ENCODE measurements at regions not wholly inside any gene's neighbourhood (a gene's known extent, or its start where the extent isn't known, plus 50 kb on each side); places are given as distances from the start of the nearest gene placed in this dataset.
"Not testable (repeated sequence)": the region's sequence is repeated elsewhere in the genome, so short reads cannot be mapped to it uniquely, and the experiment has no call there.

GRCh38 chr1:194809215-194809614 lies 1622.8 kb upstream of the B3GALT2 start:
- no peak overlapping the region for H3K27ac Mint-ChIP-seq
- ChIA-PET POLR2A (no interaction called here), CTCF (no interaction called here)
- H3K9me3 Mint-ChIP-seq (ENCODE audit: insufficient read depth), result no peaks in the 10 kb centered on the region
- DNase-seq (no peak), ATAC-seq (no peak)
- no peaks in the 10 kb centered on the region for H3K4me1 Mint-ChIP-seq (ENCODE audit: low read depth)
- no peaks in the 10 kb centered on the region for H3K36me3 Mint-ChIP-seq (ENCODE audit: low read depth)
- H3K27me3 Mint-ChIP-seq (ENCODE audit: low read depth), result no peaks in the 10 kb centered on the region
- H3K4me3 Mint-ChIP-seq, result no peak overlapping the region

GRCh38 chr1:194807530-194808220 lies 1621.3 kb upstream of the B3GALT2 start:
- Mint-ChIP-seq H3K27ac (no peak overlapping the region), H3K9me3 (ENCODE audit: insufficient read depth) (no peaks in the 10 kb centered on the region), H3K27me3 (ENCODE audit: low read depth) (no peaks in the 10 kb centered on the region)

GRCh38 chr1:194802572-194802971 lies 1616.2 kb upstream of the B3GALT2 start:
- CTCF ChIA-PET, result no interaction called here
- H3K27me3 Mint-ChIP-seq (ENCODE audit: low read depth), result no peaks in the 10 kb centered on the region
- POLR2A ChIA-PET, result no interaction called here
- no peak overlapping the region for H3K27ac Mint-ChIP-seq
- no peaks in the 10 kb centered on the region for H3K36me3 Mint-ChIP-seq (ENCODE audit: low read depth)
- H3K4me3 Mint-ChIP-seq, result no peak overlapping the region
- no peaks in the 10 kb centered on the region for H3K4me1 Mint-ChIP-seq (ENCODE audit: low read depth)
- ATAC-seq (no peak), DNase-seq (no peak)
- H3K9me3 Mint-ChIP-seq (ENCODE audit: insufficient read depth), result no peaks in the 10 kb centered on the region

More at GRCh38 chr1:194807530-194808220, 1621.3 kb upstream of the B3GALT2 start:
- ATAC-seq (no peak), DNase-seq (no peak)
- H3K4me3 Mint-ChIP-seq, result no peak overlapping the region
- ChIA-PET POLR2A (no interaction called here), CTCF (no interaction called here)
- H3K4me1 Mint-ChIP-seq (ENCODE audit: low read depth), result no peaks in the 10 kb centered on the region
- H3K36me3 Mint-ChIP-seq (ENCODE audit: low read depth), result no peaks in the 10 kb centered on the region

GRCh38 chr1:194795917-194796593 lies 1609.6 kb upstream of the B3GALT2 start:
- ATAC-seq, result no peak
- ChIA-PET POLR2A (no interaction called here), CTCF (no interaction called here)
- Mint-ChIP-seq H3K4me1 (ENCODE audit: low read depth) (no peaks in the 10 kb centered on the region), H3K27ac (no peak overlapping the region), H3K36me3 (ENCODE audit: low read depth) (no peaks in the 10 kb centered on the region), H3K9me3 (ENCODE audit: insufficient read depth) (no peaks in the 10 kb centered on the region), H3K4me3 (no peak overlapping the region), H3K27me3 (ENCODE audit: low read depth) (no peaks in the 10 kb centered on the region)
- DNase-seq, result no peak

- Mint-ChIP-seq H3K27me3 (ENCODE audit: low read depth) (no peaks in the 10 kb centered on the region), H3K4me3 (no peak overlapping the region), H3K27ac (no peak overlapping the region), H3K4me1 (ENCODE audit: low read depth) (no peaks in the 10 kb centered on the region), H3K9me3 (ENCODE audit: insufficient read depth) (no peaks in the 10 kb centered on the region), H3K36me3 (ENCODE audit: low read depth) (no peaks in the 10 kb centered on the region)
- ChIA-PET CTCF (no interaction called here), POLR2A (no interaction called here)
- DNase-seq, result no peak
- ATAC-seq, result no peak
Observed at GRCh38 chr1:194787001-194787400, 1600.6 kb upstream of the B3GALT2 start.

- Mint-ChIP-seq H3K36me3 (ENCODE audit: low read depth) (no peaks in the 10 kb centered on the region), H3K27me3 (ENCODE audit: low read depth) (no peaks in the 10 kb centered on the region), H3K4me3 (no peak overlapping the region), H3K9me3 (ENCODE audit: insufficient read depth) (no peaks in the 10 kb centered on the region), H3K27ac (no peak overlapping the region), H3K4me1 (ENCODE audit: low read depth) (no peaks in the 10 kb centered on the region)
- ATAC-seq, result no peak
- ChIA-PET CTCF (no interaction called here), POLR2A (no interaction called here)
- DNase-seq, result no peak
Observed at GRCh38 chr1:194786027-194786426, 1599.6 kb upstream of the B3GALT2 start.

GRCh38 chr1:194776657-194777056 lies 1590.2 kb upstream of the B3GALT2 start:
- Mint-ChIP-seq H3K27ac (no peak overlapping the region), H3K4me3 (no peak overlapping the region), H3K27me3 (ENCODE audit: low read depth) (no peaks in the 10 kb centered on the region), H3K36me3 (ENCODE audit: low read depth) (no peaks in the 10 kb centered on the region), H3K9me3 (ENCODE audit: insufficient read depth) (no peaks in the 10 kb centered on the region), H3K4me1 (ENCODE audit: low read depth) (no peaks in the 10 kb centered on the region)
- ATAC-seq (no peak), DNase-seq (no peak)
- POLR2A ChIA-PET, result interaction anchor here (0.7 kb wide), 1 partner anchor 80 kb away, joined by 3 read pairs; no protein-coding TSS in a partner anchor
- CTCF ChIA-PET, result no interaction called here

GRCh38 chr1:194774535-194774934 lies 1588.1 kb upstream of the B3GALT2 start:
- no peaks in the 10 kb centered on the region for H3K9me3 Mint-ChIP-seq (ENCODE audit: insufficient read depth)
- no peak overlapping the region for H3K27ac Mint-ChIP-seq
- H3K4me1 Mint-ChIP-seq (ENCODE audit: low read depth), result no peaks in the 10 kb centered on the region
- ChIA-PET CTCF (no interaction called here), POLR2A (no interaction called here)
- no peak for DNase-seq
- no peak overlapping the region for H3K4me3 Mint-ChIP-seq
- no peaks in the 10 kb centered on the region for H3K27me3 Mint-ChIP-seq (ENCODE audit: low read depth)
- no peaks in the 10 kb centered on the region for H3K36me3 Mint-ChIP-seq (ENCODE audit: low read depth)
- ATAC-seq, result no peak

- Mint-ChIP-seq H3K27ac (no peak overlapping the region), H3K9me3 (ENCODE audit: insufficient read depth) (peaks cover 3% of the 10 kb centered on the region), H3K4me3 (no peak overlapping the region), H3K27me3 (ENCODE audit: low read depth) (no peaks in the 10 kb centered on the region), H3K4me1 (ENCODE audit: low read depth) (no peaks in the 10 kb centered on the region), H3K36me3 (ENCODE audit: low read depth) (no peaks in the 10 kb centered on the region)
- POLR2A ChIA-PET, result no interaction called here
- ATAC-seq (no peak), DNase-seq (no peak)
- CTCF ChIA-PET, result no interaction called here
Observed at GRCh38 chr1:194755241-194755994, 1569.0 kb upstream of the B3GALT2 start.

- H3K27ac Mint-ChIP-seq; H3K27me3 Mint-ChIP-seq (ENCODE audit: low read depth); H3K4me3 Mint-ChIP-seq; H3K4me1 Mint-ChIP-seq (ENCODE audit: low read depth); ATAC-seq; DNase-seq; H3K36me3 Mint-ChIP-seq (ENCODE audit: low read depth); H3K9me3 Mint-ChIP-seq (ENCODE audit: insufficient read depth); POLR2A ChIA-PET; CTCF ChIA-PET: not testable (repeated sequence)
Observed at GRCh38 chr1:194738843-194739242, 1552.4 kb upstream of the B3GALT2 start.

GRCh38 chr1:194734970-194735369 lies 1548.6 kb upstream of the B3GALT2 start:
- Mint-ChIP-seq H3K27me3 (ENCODE audit: low read depth) (no peaks in the 10 kb centered on the region), H3K27ac (no peak overlapping the region), H3K4me3 (no peak overlapping the region), H3K9me3 (ENCODE audit: insufficient read depth) (no peaks in the 10 kb centered on the region), H3K4me1 (ENCODE audit: low read depth) (no peaks in the 10 kb centered on the region), H3K36me3 (ENCODE audit: low read depth) (no peaks in the 10 kb centered on the region)
- POLR2A ChIA-PET, result no interaction called here
- no peak for DNase-seq
- ATAC-seq, result no peak
- CTCF ChIA-PET, result no interaction called here

GRCh38 chr1:194731025-194731424 lies 1544.6 kb upstream of the B3GALT2 start:
- ATAC-seq, result no peak
- ChIA-PET CTCF (no interaction called here), POLR2A (no interaction called here)
- Mint-ChIP-seq H3K36me3 (ENCODE audit: low read depth) (no peaks in the 10 kb centered on the region), H3K27me3 (ENCODE audit: low read depth) (no peaks in the 10 kb centered on the region), H3K9me3 (ENCODE audit: insufficient read depth) (no peaks in the 10 kb centered on the region), H3K4me3 (no peak overlapping the region), H3K27ac (no peak overlapping the region), H3K4me1 (ENCODE audit: low read depth) (no peaks in the 10 kb centered on the region)
- DNase-seq, result no peak
